Neural cell (in vitro differentiated cells): ENCODE measurements at regions not wholly inside any gene's neighbourhood (a gene's known extent, or its start where the extent isn't known, plus 50 kb on each side); places are given as distances from the start of the nearest gene placed in this dataset.

Source experiments
- EP300 ChIP-seq: fragments of 450-650 bp; conservative IDR thresholded peaks from 2 replicates; pipeline ENCODE4 v1.6.1; 2014; ENCODE audit warnings: antibody characterized with exemption, mild to moderate bottlenecking, moderate library complexity; ENCODE audit not compliant: poor library complexity, severe bottlenecking
- EZH2 ChIP-seq: fragments of 200-600, 300-800 bp; shearing (Covaris generic), sonication (generic); IDR thresholded peaks from 2 replicates; pipeline ENCODE4 v1.6.1; 2014; ENCODE audit warnings: antibody characterized with exemption, low read length, borderline replicate concordance, mild to moderate bottlenecking; ENCODE audit not compliant: insufficient read depth, poor library complexity, severe bottlenecking
- RAD21 ChIP-seq: fragments of 450-650 bp; conservative IDR thresholded peaks from 2 replicates; pipeline ENCODE4 v1.6.1; 2014; ENCODE audit warnings: antibody characterized with exemption, mild to moderate bottlenecking, moderate library complexity
- REST ChIP-seq: IDR thresholded peaks from 2 replicates; pipeline ENCODE4 v1.6.1; 2012; ENCODE audit warnings: borderline replicate concordance
- TF ChIP-seq, protein P1 (sequence below): fragments of 450-650 bp; IDR thresholded peaks from 2 replicates; pipeline ENCODE4 v1.5.1; 2014; ENCODE audit warnings: antibody characterized with exemption, mild to moderate bottlenecking, moderate library complexity; ENCODE audit not compliant: poor library complexity, severe bottlenecking

DNA sequence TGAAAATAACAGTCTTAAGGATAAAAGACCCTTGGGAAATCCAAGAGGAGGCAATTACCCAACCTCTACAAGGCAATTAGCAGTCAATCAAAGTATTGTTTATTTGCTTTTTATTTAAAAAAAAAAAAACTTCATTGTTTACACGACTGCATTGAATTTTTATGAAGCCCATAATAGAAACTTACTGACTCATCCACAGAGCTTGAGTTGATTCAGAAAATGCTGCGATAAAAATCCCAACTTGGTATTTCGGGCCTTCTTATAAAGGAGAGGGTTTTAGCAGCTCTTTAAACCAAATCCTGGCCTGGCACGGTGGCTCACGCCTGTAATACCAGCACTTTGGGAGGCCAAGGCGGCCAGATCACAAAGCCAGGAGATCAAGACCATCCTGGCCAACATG lies 69.2 kb upstream of the PALS2 start:
- TF ChIP-seq RAD21 = no peak
- TF ChIP-seq, protein P1, sequence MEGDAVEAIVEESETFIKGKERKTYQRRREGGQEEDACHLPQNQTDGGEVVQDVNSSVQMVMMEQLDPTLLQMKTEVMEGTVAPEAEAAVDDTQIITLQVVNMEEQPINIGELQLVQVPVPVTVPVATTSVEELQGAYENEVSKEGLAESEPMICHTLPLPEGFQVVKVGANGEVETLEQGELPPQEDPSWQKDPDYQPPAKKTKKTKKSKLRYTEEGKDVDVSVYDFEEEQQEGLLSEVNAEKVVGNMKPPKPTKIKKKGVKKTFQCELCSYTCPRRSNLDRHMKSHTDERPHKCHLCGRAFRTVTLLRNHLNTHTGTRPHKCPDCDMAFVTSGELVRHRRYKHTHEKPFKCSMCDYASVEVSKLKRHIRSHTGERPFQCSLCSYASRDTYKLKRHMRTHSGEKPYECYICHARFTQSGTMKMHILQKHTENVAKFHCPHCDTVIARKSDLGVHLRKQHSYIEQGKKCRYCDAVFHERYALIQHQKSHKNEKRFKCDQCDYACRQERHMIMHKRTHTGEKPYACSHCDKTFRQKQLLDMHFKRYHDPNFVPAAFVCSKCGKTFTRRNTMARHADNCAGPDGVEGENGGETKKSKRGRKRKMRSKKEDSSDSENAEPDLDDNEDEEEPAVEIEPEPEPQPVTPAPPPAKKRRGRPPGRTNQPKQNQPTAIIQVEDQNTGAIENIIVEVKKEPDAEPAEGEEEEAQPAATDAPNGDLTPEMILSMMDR = no peak
- no peak for TF ChIP-seq EZH2
- TF ChIP-seq REST = no peak
- TF ChIP-seq EP300 = no peak
